Stimulated activated CD4-positive, alpha-beta T cell treated with anti-CD3 and anti-CD28 coated beads, Interleukin-15, amount 100 ng/mL, for 48 hours (primary cell): ENCODE measurements at regions not wholly inside any gene's neighbourhood (a gene's known extent, or its start where the extent isn't known, plus 50 kb on each side); places are given as distances from the start of the nearest gene placed in this dataset.

ENCODE experiments used
- DNase-seq, 2 donors: peaks; one replicate each; pipeline ENCODE4 v3.0.0-alpha.2; 2020; ENCODE audit warnings: low read depth in 2 of 2

DNA sequence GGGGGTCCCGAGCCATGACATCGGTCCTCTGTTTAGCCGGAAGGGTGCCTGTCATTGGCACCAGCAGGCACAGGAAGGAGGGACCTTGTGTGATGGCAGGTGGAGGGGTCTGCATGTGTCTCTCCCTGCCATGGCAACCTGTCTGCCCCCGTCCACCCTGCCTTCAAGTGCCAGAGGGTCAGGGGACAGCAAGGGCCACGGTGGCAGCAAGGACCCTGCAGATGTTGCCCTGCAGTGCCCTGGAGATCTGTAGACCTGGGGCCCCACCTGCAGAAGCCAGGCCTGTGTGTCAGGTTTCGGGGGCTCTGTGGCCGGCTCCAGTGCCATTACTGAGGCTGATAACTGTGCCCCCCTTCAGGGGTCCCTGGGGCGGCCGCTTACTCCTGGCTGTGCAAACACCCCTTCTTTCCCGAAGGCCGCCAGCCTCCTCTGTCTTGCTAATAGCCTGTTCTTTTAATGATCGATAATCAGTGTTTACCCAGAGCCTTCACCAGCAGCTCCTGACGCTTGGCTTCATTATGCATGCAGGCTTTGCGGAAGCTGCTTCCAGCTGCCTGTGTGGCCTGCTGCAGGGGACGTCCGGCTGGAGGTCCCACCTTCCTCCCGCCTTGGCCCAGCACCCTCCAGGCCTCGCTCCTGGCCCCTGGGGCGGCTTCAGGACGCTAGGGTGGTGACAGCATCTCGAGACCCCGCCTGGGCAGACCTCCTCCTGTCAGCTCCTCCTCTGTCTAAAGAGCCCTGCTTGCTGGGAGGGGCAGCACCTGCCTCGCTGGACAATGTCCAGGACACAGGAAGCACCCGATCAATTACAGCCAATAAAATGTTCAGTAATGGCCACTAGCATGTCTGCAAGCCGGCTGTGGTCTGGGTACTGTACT is 153.0 kb downstream of the KIF26A start:
- DNase-seq = no peak

DNA sequence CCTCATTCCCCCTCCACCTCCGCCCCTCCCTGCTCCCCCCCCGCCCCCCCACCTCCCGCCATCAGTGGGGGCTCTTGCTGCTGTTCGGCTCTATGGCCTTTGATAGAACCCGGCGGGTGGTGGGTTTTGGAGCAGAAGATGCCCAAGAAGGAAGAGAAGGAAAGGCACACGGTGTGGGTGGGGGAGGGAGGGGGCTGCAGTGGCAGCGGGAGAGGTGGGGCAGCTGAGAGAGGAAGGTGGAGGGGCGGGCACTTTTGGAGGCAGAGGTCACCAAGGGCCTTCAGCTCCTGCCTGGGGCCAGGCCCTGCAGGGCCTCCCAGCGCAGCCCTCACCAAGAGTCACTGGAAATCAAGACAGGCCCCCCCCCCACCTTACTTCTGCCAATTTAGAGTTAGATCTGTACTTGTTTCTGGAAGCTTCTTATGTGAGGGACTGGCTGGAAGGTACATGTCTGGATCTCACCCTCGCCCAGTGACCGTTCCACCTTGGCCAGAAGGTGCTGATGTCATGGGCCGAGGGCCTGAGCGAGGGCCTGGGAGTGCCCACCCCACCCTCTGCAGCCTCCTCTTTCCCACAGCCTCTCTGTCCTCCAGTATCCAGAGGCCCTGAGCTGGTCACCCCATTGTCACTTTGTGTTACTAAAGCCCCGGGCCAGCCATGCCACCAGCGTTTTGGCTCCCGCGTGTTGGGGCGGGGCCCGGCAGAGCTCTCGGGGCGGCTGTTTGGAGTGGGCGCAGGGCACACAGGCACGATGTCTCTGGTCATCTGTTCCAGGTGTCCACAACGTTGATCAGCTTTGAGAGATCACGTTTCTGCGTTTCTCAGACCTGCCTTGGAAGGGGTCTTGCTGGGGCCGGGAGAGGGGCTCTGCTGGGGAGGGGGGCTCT is 153.9 kb downstream of the KIF26A start:
- no peak for DNase-seq

DNA sequence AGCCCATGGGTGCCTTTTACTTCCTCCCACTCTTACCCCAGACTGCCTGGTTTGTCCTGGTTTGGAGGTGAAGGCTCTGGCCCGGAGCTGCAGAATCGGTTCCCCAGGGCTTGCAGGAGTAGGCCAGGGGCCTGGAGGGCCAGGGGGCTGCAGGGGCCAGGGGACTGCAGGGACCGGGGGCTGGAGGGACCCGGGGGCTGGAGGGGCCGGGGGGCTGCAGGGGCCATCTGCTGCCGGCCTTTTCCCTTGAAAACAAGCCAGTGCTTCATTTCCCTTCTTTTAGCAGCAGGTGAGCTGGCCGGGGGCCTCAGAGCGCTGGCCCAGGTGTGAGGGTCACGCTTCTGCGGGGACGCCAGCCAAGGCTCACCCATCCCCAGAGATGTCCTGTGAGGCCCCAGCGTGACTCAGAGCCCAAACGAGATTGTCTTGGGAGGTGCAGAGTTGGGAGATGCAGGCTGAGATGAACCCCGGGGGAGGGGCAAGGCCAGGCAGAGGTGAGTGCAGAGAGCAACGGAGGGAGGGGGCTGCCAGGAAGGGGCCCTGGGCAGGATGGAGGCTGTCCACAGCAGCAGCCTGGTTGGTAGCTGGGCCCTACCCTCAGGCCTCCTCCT is 154.9 kb downstream of the KIF26A start:
- DNase-seq = no peak

DNA sequence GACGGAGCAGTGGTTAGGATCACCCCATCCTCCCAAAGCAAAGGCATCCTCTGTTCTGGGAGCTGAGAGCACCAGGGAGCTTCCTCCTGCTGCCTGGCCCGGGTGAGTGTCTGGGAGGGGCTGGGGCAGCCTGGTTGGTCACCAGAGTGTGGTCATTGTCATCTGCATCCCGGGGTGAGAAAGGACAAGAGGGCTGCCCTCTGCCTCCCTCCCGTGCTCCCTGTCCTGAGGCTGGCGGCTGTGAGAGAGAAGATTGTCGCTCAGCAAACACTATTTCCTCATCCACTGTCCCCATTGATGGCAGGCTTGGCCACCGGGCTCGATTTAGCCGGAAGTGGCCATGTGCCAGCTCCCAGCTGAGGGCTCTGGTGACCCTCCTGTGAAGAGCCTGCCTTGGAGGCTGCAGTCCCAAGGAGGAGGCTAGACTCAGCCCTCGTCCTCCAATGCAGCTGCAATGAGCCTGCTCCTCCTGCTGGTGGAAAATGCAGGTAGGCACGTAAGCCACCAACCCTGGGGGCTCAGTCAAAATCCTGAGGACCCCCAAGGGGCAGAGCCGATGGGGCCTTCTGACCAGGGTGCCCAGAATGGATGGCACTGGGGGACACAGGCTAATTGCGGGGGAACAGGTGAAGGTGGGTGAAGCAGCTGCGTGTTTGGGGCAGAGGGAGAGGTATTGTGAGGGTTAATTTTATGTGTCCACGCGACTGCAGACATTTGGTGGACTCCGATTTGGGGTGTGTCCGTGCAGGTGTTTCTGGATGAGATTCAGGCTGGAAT is 155.7 kb downstream of the KIF26A start:
- no peak for DNase-seq

DNA sequence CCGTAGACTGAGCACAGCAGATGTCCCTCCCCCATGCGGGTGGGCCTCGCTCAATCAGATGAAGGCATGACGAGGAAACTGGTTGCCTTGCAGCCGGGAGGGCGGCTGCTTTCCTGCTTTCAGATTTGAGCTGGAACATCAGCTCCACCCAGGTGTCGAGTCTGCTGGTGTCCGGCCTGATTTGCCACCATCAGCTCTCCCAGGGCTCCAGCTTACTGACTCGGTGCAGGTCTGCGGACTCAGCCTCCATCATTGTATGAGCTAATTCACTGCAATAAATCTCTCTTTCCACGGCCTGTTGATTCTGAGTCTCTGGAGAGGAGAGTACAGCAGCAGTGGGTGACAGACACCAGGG is 156.2 kb downstream of the KIF26A start:
- DNase-seq = no peak

DNA sequence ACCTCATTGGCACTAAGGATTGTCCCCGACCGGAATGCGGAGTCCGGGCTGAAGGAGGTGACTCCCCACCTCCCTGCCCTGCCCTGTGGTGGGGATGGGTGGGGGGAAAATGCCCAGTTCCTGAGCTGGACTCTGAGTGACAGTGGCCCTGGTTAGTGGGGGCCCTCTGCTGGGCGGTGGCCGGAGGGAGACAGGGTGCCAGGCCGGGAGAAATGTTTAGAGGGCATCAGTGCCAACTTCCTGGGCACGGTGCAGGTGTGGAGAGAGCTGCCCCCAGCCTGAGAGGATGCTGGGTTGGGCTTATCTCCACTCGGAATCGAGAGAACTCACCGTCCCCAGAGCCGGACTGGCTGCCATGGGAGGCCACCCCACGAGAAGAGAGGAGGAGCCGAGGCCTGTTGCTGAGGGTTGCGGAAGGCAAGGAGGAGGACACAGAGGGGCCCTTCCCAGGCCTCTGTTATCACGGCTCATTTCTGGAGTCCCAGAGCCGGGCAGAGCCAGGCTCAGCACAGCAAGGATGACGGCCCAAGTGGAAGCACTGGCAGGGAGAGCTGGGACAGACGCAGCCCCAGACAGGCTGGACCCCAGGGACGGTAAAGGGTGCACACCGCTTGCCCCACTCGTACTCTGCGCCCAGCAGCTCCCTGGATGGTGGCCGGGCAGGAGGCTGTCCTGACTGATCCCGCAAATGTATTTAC is 156.7 kb downstream of the KIF26A start:
- no peak for DNase-seq

DNA sequence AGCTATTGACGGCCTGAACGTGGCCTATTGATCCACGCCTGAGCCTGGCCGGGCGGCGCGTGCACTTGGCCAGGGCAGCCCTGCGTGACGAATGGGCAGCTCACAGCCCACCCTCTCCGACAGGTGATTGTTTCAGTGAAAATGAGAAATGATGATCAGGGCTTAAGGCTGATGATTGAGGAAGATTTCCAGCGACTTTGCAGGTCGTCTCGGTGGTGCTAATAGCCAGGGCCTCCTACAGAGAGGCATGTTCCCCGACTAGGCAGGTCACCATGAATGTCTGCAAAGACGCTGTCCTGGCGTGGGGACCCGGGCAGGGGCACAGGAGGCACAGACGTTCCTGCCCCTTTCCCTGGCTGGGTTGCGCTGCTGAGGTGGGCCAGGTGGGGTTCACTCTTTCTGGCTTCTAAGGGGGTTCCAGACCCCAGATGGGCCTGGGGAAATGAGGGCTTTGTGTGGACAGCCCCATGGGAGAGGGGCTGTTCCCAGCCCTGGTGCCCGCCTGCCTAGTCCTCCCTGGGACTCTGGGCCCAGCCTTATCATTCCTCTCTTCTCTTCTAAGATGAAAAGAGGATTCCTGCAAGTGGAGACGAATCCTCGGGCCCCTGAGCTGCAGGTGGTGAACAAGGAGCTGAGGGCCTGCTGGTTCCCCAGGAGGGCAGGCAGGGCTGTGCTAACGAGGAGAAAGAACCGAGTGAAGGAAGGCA is 157.4 kb downstream of the KIF26A start:
- DNase-seq = no peak

DNA sequence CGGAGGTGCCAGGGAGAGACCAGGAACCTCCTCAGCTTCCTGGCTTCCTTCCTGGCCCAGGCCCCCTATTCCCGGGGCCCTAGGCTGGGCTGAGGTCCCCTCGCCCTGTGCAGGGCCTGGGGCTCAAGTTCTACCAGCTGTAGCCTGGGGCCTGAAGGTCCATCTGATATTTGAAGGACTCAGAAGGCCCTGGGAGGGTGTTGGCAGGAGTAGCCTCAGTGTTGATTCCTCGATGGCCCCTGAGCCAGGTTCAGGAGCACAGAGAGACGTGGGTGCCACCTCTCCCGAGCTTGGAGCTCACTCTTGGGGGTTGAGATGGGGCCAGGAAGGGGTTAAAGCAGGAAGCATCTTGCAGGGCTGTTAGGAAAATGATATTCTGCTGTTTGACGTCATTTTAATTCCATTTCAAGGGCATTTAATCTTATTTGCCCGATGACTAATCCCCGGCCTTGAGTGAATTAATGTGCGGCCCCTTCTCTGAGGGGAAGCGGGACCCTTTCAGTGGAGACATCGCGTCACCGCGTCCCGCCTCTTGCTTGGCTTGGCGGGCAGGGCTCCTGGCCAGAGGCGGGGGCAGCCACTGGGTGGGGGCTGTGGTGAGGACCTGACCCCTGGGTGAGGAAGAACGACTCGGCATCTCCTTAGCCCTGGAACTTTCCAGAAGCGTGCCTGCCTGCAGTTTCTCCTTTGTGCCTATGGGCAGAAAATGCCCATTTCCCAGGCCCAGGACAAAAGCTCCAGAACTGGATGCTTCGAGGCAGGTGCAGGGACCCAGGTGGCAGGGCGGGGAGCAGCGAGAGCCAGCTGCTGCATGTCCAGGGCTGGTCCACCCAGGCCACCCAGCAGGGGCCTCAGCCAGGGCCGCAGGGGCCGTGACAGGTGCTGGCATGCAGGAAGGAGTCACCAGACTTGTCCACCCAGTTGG is 158.3 kb downstream of the KIF26A start:
- DNase-seq = no peak

DNA sequence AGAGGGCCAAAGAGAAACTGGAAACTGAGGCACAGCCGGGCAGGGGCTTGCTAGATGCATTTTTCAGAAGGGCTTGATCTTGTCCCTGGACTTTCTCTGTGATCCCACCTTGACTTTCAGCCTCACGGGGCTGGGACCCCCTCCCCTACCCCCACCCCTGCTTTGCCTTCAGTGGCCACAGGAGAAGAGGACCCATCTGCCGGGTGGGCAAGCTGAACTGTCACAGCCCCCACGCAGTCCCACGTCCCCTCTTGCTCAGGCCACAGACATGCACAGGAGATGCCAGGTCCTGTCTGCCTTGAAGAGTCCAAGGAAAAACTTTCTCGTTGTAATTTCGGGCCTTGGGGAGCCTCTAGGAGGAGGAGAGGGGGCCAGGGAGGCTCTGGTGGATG is 158.9 kb downstream of the KIF26A start:
- DNase-seq = no peak

DNA sequence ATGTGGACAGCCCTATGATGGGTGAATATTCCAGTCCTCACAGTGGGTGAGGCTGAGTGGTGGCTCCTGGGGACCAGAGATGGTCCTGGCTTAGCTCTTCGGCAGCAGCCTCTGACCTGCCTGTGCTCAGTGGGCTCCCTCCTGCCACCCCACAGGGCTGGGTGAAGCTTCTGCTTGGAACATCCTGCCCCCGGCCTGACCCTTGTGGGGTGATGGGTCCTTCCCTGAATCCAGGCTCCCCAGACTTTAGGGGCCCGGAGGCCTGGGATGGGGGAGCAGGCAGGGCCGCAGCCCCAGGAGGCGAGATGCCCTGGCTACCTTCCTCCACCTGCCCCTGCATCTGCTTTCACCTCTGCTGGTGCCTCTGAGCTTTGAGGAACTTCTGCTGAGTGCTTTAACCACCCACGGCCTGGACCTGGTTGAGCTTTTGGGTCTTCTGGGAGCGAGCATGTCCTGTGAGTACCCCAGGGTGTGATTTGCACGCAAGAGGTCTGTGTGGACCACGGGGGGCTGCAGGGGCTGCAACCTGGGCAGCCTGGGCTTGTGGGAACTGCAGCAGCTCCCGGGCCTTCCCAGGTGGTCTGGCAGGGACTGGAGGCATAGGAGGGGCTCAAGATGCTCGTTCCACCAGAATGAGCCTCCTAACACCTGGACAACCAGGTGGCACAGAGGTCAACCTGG is 159.5 kb downstream of the KIF26A start:
- no peak for DNase-seq

DNA sequence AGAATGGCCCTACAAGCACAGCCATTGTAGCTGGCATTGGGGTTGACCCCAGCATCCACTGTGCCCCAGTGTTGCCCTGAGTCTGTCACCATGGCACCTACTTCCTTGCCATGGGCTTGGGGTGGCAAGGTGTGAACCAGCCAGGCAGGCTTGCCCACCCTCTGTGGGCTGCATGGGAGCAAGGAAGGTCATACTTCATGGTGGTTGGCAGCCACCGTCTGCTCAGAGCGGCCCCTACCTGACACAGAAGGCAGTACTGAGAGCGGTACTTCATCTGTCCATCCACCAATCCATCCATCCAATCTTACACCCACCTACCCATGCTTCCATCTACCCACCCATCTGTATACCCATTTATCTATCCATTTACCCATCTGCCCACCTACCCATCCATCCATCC is 160.1 kb downstream of the KIF26A start:
- DNase-seq = no peak

DNA sequence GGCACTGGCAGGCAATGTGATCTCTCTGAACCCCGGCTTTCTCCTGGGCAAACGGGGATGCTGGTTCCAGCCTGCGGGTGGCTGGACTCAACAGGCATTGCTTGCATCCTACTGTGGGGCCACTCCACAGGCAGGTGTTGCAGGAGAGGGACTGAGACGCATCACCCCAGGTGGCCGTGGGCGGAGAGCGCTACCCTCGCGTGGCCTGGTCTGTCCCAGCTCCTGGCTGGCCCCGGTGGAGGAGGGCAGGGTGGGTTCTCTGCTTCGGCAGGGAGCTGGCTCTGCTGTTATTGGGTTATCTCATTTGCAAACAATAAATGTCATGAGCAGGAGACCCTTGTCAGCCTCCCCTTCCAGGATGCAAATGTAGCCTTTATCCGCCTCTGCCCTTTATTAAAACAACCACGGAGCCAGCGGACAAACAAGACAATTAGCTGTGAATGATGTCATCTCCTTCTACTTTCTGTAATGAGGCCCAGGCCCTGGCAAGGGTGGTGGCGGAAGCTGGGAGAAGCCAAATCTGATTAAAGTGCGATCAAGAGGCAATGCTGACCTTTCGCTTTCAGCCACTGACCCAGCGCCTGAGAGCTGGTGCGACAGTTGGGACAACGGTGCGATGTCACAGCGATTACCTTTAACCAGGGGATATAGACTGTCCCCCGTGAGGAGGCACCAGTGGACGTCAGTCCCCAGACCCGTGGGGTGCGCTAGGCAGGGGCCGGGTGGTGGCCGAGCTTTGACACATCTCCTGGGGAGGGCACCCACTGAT is 161.8 kb downstream of the KIF26A start:
- no peak for DNase-seq

DNA sequence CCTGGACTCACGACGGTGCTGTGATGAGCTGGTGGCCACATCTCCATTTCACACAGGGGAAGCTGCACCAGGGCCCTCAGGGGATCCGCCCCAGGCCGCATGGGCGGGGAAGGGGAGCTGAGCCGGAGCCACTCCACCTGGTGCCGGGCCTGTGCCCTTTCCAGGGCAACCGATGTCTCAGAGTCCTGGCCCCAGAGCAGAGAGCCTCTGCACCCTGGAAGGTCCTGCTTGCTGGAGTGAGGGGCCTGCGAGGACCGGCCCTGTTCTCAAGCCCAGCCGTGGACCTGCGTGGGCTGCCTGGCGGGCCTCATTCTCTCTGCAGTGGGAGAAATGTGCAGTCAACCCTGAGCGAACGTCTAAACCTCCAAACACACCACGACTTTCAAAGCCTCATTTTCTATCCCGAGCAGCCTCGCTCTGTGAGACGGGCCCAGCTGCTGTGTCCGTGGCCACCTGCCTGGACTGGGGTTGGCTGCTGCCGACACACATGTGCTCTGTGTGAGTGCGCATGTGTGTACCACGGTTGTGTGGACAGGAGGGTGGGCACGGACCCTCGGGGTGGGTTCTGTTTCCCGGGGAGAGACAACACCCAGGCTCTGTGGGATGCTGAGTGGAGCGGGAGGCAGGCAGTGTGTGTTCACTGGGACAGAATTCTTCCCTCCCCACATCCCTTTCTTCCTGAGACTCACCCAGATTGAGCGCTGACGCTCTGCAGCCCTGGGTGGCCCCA is 163.5 kb downstream of the KIF26A start:
- DNase-seq = no peak

DNA sequence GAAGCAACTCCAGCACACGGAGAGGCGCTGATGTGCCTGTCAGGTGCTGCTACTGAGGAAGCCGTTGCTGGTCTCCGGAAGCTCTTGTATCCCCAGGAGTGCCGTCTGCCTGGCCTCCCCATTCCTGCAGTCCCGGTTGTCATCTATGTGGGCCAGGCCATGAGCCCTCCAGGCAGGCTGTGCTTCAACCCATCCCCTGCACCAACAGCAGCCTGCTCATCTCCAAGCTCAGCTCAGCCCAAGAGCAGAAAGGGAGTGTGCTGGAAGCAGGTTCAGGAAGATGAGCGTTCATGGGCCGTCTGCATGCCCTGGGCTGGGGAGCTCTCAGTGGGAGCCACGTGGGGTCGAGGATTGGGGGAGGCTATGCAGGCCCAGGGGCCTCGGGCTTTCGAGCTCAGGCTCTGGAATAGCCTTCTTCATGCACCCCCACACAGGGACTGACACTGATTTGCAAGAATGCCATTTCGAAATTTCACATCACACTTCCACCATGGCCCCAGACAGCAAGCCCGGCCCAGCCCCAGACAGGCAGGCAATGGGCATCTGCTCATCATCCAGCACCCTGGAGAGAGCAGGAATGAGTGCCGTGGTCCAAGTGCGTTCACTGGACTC is 164.5 kb downstream of the KIF26A start:
- no peak for DNase-seq

DNA sequence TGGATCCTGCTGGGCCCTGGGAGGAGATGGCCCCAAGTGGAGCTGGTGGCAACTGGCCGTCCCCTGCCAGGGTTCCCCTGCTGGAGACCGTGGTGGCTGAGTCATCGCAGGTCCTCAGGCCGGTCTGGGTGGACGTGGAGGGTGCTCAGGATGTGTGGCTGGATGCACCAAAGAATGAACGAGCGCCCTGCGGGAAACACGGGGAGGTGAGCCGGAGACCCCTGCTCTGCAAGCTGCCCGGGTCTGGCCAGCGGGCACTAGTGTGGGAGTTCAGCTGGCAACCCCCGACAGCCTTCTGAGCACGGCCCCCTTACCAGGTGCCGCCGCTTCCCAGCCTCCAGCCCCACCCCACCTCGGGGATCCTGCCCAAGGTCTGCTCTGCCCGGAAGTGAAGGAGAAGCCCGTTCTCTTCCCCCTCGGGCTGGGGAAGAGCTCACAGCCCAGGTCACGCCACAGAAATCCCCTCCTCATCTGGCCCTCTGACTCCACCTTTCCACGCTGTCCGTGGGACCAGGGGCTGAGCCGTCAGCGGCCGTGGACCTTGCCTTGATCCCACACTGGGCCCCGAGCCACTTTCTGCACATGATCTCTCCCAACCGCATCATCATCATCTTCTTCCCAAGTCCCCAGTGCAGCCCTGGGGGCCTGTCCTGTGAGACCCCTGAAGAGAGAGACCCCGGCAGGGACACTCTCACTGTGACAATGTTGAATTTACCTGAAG is 165.5 kb downstream of the KIF26A start:
- no peak for DNase-seq
